ENCODE measurements at regions not wholly inside any gene's neighbourhood (a gene's known extent, or its start where the extent isn't known, plus 50 kb on each side); places are given as distances from the start of the nearest gene placed in this dataset.

GRCh38 chr1:5628416-5628815 is 363.8 kb downstream of the NPHP4 start (continued):
- TF ChIP-seq HNF4A (conservative IDR thresholded peaks at IDR 0.05), result no peak
- TF ChIP-seq NR2F2 (IDR thresholded peaks at IDR 0.05), result no peak

GRCh38 chr1:5623399-5623798 is 368.8 kb downstream of the NPHP4 start:
- H3K27ac ChIP-seq (ENCODE audit: low read depth in 1 of 2, low read length in 2 of 2), result no peak overlapping the region
- 73% methylated on average over 6 of the region's 6 CpGs for WGBS
- TF ChIP-seq SP1 (IDR thresholded peaks at IDR 0.05) (no peak), RXRA (IDR thresholded peaks at IDR 0.05) (no peak), MAX (IDR thresholded peaks at IDR 0.05) (no peak), ATF3 (IDR thresholded peaks at IDR 0.05) (no peak), NR2F2 (IDR thresholded peaks at IDR 0.05) (no peak), HNF4G (IDR thresholded peaks at IDR 0.05) (no peak), HNF4A (conservative IDR thresholded peaks at IDR 0.05) (no peak), FOXA1 (IDR thresholded peaks at IDR 0.05) (no peak), RAD21 (IDR thresholded peaks at IDR 0.05) (no peak), FOXA2 (IDR thresholded peaks at IDR 0.05) (no peak)
- no peaks in the 10 kb centered on the region for H3K27me3 ChIP-seq (ENCODE audit: control insufficient read depth in 4 of 4, insufficient read depth in 4 of 4, low read length in 3 of 4)
- H3K9ac ChIP-seq (ENCODE audit: low read depth in 1 of 2, low read length in 2 of 2), result no peak overlapping the region
- no peak overlapping the region for H3K4me3 ChIP-seq (ENCODE audit: low read depth in 1 of 3, low read length in 3 of 3)
- no peaks in the 10 kb centered on the region for H3K4me1 ChIP-seq (ENCODE audit: control insufficient read depth in 4 of 4, insufficient read depth in 4 of 4, low read length in 3 of 4)
- H3K36me3 ChIP-seq (ENCODE audit: control insufficient read depth in 4 of 4, insufficient read depth in 3 of 4, low read depth in 1 of 4, low read length in 3 of 4), result no peaks in the 10 kb centered on the region
- DNase-seq (ENCODE audit: low spot score), result no peak
- H3K9me3 ChIP-seq (ENCODE audit: control insufficient read depth in 4 of 4, low read length in 3 of 4), result no peaks in the 10 kb centered on the region

- 77% methylated on average over 7 of the region's 7 CpGs for WGBS
- H3K27me3 ChIP-seq (ENCODE audit: control insufficient read depth in 4 of 4, insufficient read depth in 4 of 4, low read length in 3 of 4), result no peaks in the 10 kb centered on the region
- no peak overlapping the region for H3K4me3 ChIP-seq (ENCODE audit: low read depth in 1 of 3, low read length in 3 of 3)
- TF ChIP-seq YY1 (IDR thresholded peaks at IDR 0.05) (no peak), ATF3 (IDR thresholded peaks at IDR 0.05) (no peak), FOXA2 (IDR thresholded peaks at IDR 0.05) (no peak), MAX (IDR thresholded peaks at IDR 0.05) (no peak), EGR1 (IDR thresholded peaks at IDR 0.05; ENCODE audit: low read depth in 2 of 2) (no peak), HNF4G (IDR thresholded peaks at IDR 0.05) (no peak), NR2F2 (IDR thresholded peaks at IDR 0.05) (no peak), ZBTB33 (IDR thresholded peaks at IDR 0.05) (no peak), TAF1 (conservative IDR thresholded peaks at IDR 0.05) (no peak), HNF4A (conservative IDR thresholded peaks at IDR 0.05) (no peak), FOXA1 (IDR thresholded peaks at IDR 0.05) (no peak), RXRA (IDR thresholded peaks at IDR 0.05) (no peak), REST (IDR thresholded peaks at IDR 0.05) (no peak), GABPA (IDR thresholded peaks at IDR 0.05 in 1 of 2, conservative IDR thresholded peaks at IDR 0.05 in 1 of 2) (no peak), CTCF (IDR thresholded peaks at IDR 0.05; ENCODE audit: low read depth, low read length, missing input control) (no peak)
- H3K36me3 ChIP-seq (ENCODE audit: control insufficient read depth in 4 of 4, insufficient read depth in 3 of 4, low read depth in 1 of 4, low read length in 3 of 4), result no peaks in the 10 kb centered on the region
- no peak for DNase-seq (ENCODE audit: low spot score)
- H3K9ac ChIP-seq (ENCODE audit: low read depth in 1 of 2, low read length in 2 of 2), result no peak overlapping the region
- no peak overlapping the region for H3K27ac ChIP-seq (ENCODE audit: low read depth in 1 of 2, low read length in 2 of 2)
- H3K9me3 ChIP-seq (ENCODE audit: control insufficient read depth in 4 of 4, low read length in 3 of 4), result no peaks in the 10 kb centered on the region
- no peaks in the 10 kb centered on the region for H3K4me1 ChIP-seq (ENCODE audit: control insufficient read depth in 4 of 4, insufficient read depth in 4 of 4, low read length in 3 of 4)
Observed at GRCh38 chr1:5622412-5622811, 369.8 kb downstream of the NPHP4 start.
